SK-N-SH treated with all-trans-retinoic acid at 6 μM for 48 hours (cell line): ENCODE measurements at regions not wholly inside any gene's neighbourhood (a gene's known extent, or its start where the extent isn't known, plus 50 kb on each side); places are given as distances from the start of the nearest gene placed in this dataset.

Source experiments
- ATAC-seq: fragments of 200-7000 bp; cut with Tn5 transposase; 3 replicates; pipeline ENCODE4 v1.9.1; 2020; ENCODE audit warnings: mild to moderate bottlenecking, moderate library complexity
- BACH2 ChIP-seq: fragments of 250-450 bp; sonication (Bioruptor Pico); IDR thresholded peaks from 2 replicates; pipeline ENCODE4 v1.9.0; 2021; ENCODE audit warnings: mild to moderate bottlenecking, borderline replicate concordance
- CREB5 ChIP-seq: fragments of 250-450 bp; sonication (Bioruptor Pico); IDR thresholded peaks from 2 replicates; pipeline ENCODE4 v1.5.1; 2020; ENCODE audit warnings: low read depth, mild to moderate bottlenecking, moderate library complexity
- CSDC2 ChIP-seq: fragments of 250-450 bp; sonication (Bioruptor Pico); IDR thresholded peaks from 2 replicates; pipeline ENCODE4 v1.5.0; 2020; ENCODE audit warnings: mild to moderate bottlenecking, moderate library complexity
- ESRRG ChIP-seq: fragments of 250-450 bp; sonication (Bioruptor Pico); IDR thresholded peaks from 2 replicates; pipeline ENCODE4 v1.6.1; 2021; ENCODE audit warnings: mild to moderate bottlenecking
- GLIS3 ChIP-seq: fragments of 250-450 bp; sonication (Bioruptor Pico); IDR thresholded peaks from 2 replicates; pipeline ENCODE4 v1.5.0; 2020; ENCODE audit warnings: mild to moderate bottlenecking, moderate library complexity
- ISL1 ChIP-seq: fragments of 250-450 bp; sonication (Bioruptor Pico); IDR thresholded peaks from 2 replicates; pipeline ENCODE4 v2.1.2; 2022; ENCODE audit warnings: mild to moderate bottlenecking, moderate library complexity
- OSR1 ChIP-seq: fragments of 250-450 bp; sonication (Bioruptor Pico); IDR thresholded peaks from 2 replicates; pipeline ENCODE4 v1.8.0; 2022; ENCODE audit warnings: moderate library complexity, mild to moderate bottlenecking, inconsistent platforms
- PATZ1 ChIP-seq: fragments of 250-450 bp; sonication (Bioruptor Pico); IDR thresholded peaks from 2 replicates; pipeline ENCODE4 v1.8.0; 2020; ENCODE audit warnings: mild to moderate bottlenecking, moderate library complexity, borderline replicate concordance
- PPARA ChIP-seq: fragments of 250-450 bp; sonication (Bioruptor Pico); IDR thresholded peaks from 2 replicates; pipeline ENCODE4 v1.5.0; 2020; ENCODE audit warnings: mild to moderate bottlenecking, borderline replicate concordance
- RARB ChIP-seq: fragments of 250-450 bp; sonication (Bioruptor Pico); IDR thresholded peaks from 2 replicates; pipeline ENCODE4 v1.8.0; 2021; ENCODE audit warnings: mild to moderate bottlenecking, moderate library complexity
- SNAI2 ChIP-seq: fragments of 250-450 bp; sonication (Bioruptor Pico); IDR thresholded peaks from 2 replicates; pipeline ENCODE4 v1.5.0; 2020; ENCODE audit warnings: mild to moderate bottlenecking, moderate library complexity
- TCF4 ChIP-seq: fragments of 250-450 bp; sonication (Bioruptor Pico); IDR thresholded peaks from 2 replicates; pipeline ENCODE4 v1.8.0; 2021; ENCODE audit warnings: mild to moderate bottlenecking, moderate library complexity, borderline replicate concordance
- TOX ChIP-seq: fragments of 250-450 bp; sonication (Bioruptor Pico); IDR thresholded peaks from 2 replicates; pipeline ENCODE4 v1.8.0; 2021; ENCODE audit warnings: mild to moderate bottlenecking, moderate library complexity, borderline replicate concordance
- ZC3H10 ChIP-seq: fragments of 250-450 bp; sonication (Bioruptor Pico); IDR thresholded peaks from 2 replicates; pipeline ENCODE4 v1.5.1; 2021; ENCODE audit warnings: mild to moderate bottlenecking, moderate library complexity
- ZFP3 ChIP-seq: fragments of 250-450 bp; sonication (Bioruptor Pico); IDR thresholded peaks from 2 replicates; pipeline ENCODE4 v1.5.0; 2020; ENCODE audit warnings: mild to moderate bottlenecking, moderate library complexity
- ZNF565 ChIP-seq: fragments of 450-650 bp; formaldehyde crosslinking; conservative IDR thresholded peaks from 2 replicates; pipeline ENCODE4 v1.5.0; 2020; ENCODE audit warnings: low read depth, mild to moderate bottlenecking, moderate library complexity
- ZNF70 ChIP-seq: fragments of 450-650 bp; formaldehyde crosslinking; IDR thresholded peaks from 2 replicates; pipeline ENCODE4 v1.5.0; 2020; ENCODE audit warnings: mild to moderate bottlenecking, moderate library complexity
- ZNF8 ChIP-seq: fragments of 450-650 bp; formaldehyde crosslinking; IDR thresholded peaks from 2 replicates; pipeline ENCODE4 v1.5.0; 2020; ENCODE audit warnings: mild to moderate bottlenecking, moderate library complexity
- TF ChIP-seq, protein P1 (sequence below): fragments of 250-450 bp; sonication (Bioruptor Pico); IDR thresholded peaks from 2 replicates; pipeline ENCODE4 v1.5.1; 2021; ENCODE audit warnings: mild to moderate bottlenecking, moderate library complexity
- TF ChIP-seq, protein P2 (sequence below): fragments of 250-450 bp; sonication (Bioruptor Pico); IDR thresholded peaks from 2 replicates; pipeline ENCODE4 v1.5.0; 2020; ENCODE audit warnings: mild to moderate bottlenecking, moderate library complexity
- TF ChIP-seq, protein P3 (sequence below): fragments of 250-450 bp; sonication (Bioruptor Pico); IDR thresholded peaks from 2 replicates; pipeline ENCODE4 v1.8.0; 2021; ENCODE audit warnings: low read depth, mild to moderate bottlenecking, moderate library complexity, borderline replicate concordance

GRCh38 chrX:94722578-94722977, 1048.6 kb downstream of the FAM133A start:
- TF ChIP-seq BACH2 (CRISPR knock-in tag) (no peak), ZNF70 (CRISPR knock-in tag) (no peak), RARB (CRISPR knock-in tag) (no peak), ZNF565 (CRISPR knock-in tag) (no peak), TCF4 (no peak), GLIS3 (CRISPR knock-in tag) (no peak), ZFP3 (CRISPR knock-in tag) (no peak), PATZ1 (no peak), CREB5 (CRISPR knock-in tag) (no peak), ZNF8 (CRISPR knock-in tag) (no peak)
- TF ChIP-seq, protein P1, sequence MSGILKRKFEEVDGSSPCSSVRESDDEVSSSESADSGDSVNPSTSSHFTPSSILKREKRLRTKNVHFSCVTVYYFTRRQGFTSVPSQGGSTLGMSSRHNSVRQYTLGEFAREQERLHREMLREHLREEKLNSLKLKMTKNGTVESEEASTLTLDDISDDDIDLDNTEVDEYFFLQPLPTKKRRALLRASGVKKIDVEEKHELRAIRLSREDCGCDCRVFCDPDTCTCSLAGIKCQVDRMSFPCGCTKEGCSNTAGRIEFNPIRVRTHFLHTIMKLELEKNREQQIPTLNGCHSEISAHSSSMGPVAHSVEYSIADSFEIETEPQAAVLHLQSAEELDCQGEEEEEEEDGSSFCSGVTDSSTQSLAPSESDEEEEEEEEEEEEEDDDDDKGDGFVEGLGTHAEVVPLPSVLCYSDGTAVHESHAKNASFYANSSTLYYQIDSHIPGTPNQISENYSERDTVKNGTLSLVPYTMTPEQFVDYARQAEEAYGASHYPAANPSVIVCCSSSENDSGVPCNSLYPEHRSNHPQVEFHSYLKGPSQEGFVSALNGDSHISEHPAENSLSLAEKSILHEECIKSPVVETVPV (CRISPR knock-in tag), result no peak
- no peak for ATAC-seq

DNA sequence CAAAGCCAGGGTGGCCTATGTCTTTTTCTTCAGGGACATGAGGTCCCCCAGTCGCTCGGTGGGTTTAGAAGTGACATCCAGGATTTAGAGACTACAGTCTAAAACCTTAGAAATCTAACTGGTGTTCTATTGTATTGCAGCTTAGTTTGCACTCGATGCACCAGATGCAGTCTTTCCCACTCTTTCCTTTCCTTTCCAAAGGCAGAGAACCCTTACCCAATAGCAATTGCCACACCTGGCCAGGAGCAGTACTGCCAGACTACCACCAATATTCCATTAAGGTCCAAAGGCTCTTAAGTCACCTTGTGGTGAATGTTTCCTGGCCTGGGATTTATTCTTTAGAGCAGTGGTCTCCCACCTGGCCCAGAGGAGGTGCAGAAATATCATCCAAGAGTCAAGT, 1068.8 kb downstream of the FAM133A start:
- no peak for ATAC-seq

More for the DNA sequence above, 1068.8 kb downstream of the FAM133A start:
- TF ChIP-seq ESRRG (CRISPR knock-in tag) (no peak), CSDC2 (no peak), ZC3H10 (CRISPR knock-in tag) (no peak), SNAI2 (CRISPR knock-in tag) (no peak), PATZ1 (no peak), ZNF565 (CRISPR knock-in tag) (no peak), TCF4 (no peak), RARB (CRISPR knock-in tag) (no peak), GLIS3 (CRISPR knock-in tag) (no peak), TOX (no peak), ISL1 (CRISPR knock-in tag) (no peak), ZNF8 (CRISPR knock-in tag) (no peak), ZNF70 (CRISPR knock-in tag) (no peak), PPARA (CRISPR knock-in tag) (no peak), CREB5 (CRISPR knock-in tag) (no peak), ZFP3 (CRISPR knock-in tag) (no peak), OSR1 (CRISPR knock-in tag) (no peak)
- TF ChIP-seq, protein P1 (CRISPR knock-in tag), result no peak
- TF ChIP-seq, protein P2, sequence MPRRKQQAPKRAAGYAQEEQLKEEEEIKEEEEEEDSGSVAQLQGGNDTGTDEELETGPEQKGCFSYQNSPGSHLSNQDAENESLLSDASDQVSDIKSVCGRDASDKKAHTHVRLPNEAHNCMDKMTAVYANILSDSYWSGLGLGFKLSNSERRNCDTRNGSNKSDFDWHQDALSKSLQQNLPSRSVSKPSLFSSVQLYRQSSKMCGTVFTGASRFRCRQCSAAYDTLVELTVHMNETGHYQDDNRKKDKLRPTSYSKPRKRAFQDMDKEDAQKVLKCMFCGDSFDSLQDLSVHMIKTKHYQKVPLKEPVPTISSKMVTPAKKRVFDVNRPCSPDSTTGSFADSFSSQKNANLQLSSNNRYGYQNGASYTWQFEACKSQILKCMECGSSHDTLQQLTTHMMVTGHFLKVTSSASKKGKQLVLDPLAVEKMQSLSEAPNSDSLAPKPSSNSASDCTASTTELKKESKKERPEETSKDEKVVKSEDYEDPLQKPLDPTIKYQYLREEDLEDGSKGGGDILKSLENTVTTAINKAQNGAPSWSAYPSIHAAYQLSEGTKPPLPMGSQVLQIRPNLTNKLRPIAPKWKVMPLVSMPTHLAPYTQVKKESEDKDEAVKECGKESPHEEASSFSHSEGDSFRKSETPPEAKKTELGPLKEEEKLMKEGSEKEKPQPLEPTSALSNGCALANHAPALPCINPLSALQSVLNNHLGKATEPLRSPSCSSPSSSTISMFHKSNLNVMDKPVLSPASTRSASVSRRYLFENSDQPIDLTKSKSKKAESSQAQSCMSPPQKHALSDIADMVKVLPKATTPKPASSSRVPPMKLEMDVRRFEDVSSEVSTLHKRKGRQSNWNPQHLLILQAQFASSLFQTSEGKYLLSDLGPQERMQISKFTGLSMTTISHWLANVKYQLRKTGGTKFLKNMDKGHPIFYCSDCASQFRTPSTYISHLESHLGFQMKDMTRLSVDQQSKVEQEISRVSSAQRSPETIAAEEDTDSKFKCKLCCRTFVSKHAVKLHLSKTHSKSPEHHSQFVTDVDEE, result no peak
- TF ChIP-seq, protein P3, sequence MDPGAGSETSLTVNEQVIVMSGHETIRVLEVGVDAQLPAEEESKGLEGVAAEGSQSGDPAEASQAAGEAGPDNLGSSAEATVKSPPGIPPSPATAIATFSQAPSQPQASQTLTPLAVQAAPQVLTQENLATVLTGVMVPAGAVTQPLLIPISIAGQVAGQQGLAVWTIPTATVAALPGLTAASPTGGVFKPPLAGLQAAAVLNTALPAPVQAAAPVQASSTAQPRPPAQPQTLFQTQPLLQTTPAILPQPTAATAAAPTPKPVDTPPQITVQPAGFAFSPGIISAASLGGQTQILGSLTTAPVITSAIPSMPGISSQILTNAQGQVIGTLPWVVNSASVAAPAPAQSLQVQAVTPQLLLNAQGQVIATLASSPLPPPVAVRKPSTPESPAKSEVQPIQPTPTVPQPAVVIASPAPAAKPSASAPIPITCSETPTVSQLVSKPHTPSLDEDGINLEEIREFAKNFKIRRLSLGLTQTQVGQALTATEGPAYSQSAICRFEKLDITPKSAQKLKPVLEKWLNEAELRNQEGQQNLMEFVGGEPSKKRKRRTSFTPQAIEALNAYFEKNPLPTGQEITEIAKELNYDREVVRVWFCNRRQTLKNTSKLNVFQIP, result no peak
